Trophoblast cell (in vitro differentiated cells and primary cell): ENCODE measurements at regions not wholly inside any gene's neighbourhood (a gene's known extent, or its start where the extent isn't known, plus 50 kb on each side); places are given as distances from the start of the nearest gene placed in this dataset.

Experiments used
- DNase-seq, 2 donors: peaks; one replicate each; pipeline ENCODE4 v3.0.0-alpha.2; 2016
- H2AFZ ChIP-seq: 2 replicates; pipeline ENCODE4 v1.6.1; 2013; ENCODE audit warnings: low read length, moderate library complexity, mild to moderate bottlenecking; ENCODE audit not compliant: insufficient read depth, poor library complexity
- H2AK5ac ChIP-seq: 2 replicates; pipeline ENCODE4 v1.6.1; 2013; ENCODE audit warnings: mild to moderate bottlenecking, low read length
- H2BK120ac ChIP-seq: 2 replicates; pipeline ENCODE4 v1.6.1; 2013; ENCODE audit warnings: low read length, mild to moderate bottlenecking, moderate library complexity; ENCODE audit not compliant: insufficient read depth, poor library complexity
- H2BK12ac ChIP-seq: 2 replicates; pipeline ENCODE4 v1.6.1; 2013; ENCODE audit warnings: mild to moderate bottlenecking, low read length, moderate library complexity
- H2BK5ac ChIP-seq: 2 replicates; pipeline ENCODE4 v1.6.1; 2013; ENCODE audit warnings: low read length, low read depth, moderate library complexity, mild to moderate bottlenecking; ENCODE audit not compliant: poor library complexity
- H3K14ac ChIP-seq: 2 replicates; pipeline ENCODE4 v1.6.1; 2013; ENCODE audit warnings: mild to moderate bottlenecking, low read length
- H3K18ac ChIP-seq: 2 replicates; pipeline ENCODE4 v1.6.1; 2013; ENCODE audit warnings: mild to moderate bottlenecking, low read length
- H3K23ac ChIP-seq: 2 replicates; pipeline ENCODE4 v1.6.1; 2013; ENCODE audit warnings: low read length
- H3K27ac ChIP-seq: 2 replicates; pipeline ENCODE4 v1.5.1; 2013; ENCODE audit warnings: low read depth, mild to moderate bottlenecking, inconsistent platforms, low read length, moderate library complexity
- H3K27me3 ChIP-seq: 2 replicates; pipeline ENCODE4 v1.6.1; 2013; ENCODE audit warnings: inconsistent platforms, mild to moderate bottlenecking, low read length, moderate library complexity; ENCODE audit not compliant: insufficient read depth
- H3K36me3 ChIP-seq, 2 experiments: 1 replicate in 1 of 2; 2 replicates in 1 of 2; pipeline ENCODE4 v1.6.1; 2013; ENCODE audit warnings: low read length in 2 of 2, mild to moderate bottlenecking in 2 of 2, moderate library complexity in 1 of 2; ENCODE audit not compliant: insufficient read depth in 2 of 2, control insufficient read depth in 1 of 2
- H3K4ac ChIP-seq: 2 replicates; pipeline ENCODE4 v1.6.1; 2013; ENCODE audit warnings: low read depth, mild to moderate bottlenecking, low read length, moderate library complexity
- H3K4me1 ChIP-seq, 2 experiments: 1 replicate in 1 of 2; 2 replicates in 1 of 2; pipeline ENCODE4 v1.6.1; 2013; ENCODE audit warnings: low read length in 2 of 2, mild to moderate bottlenecking in 2 of 2, moderate library complexity in 1 of 2; ENCODE audit not compliant: insufficient read depth in 2 of 2, control insufficient read depth in 1 of 2
- H3K4me2 ChIP-seq: 2 replicates; pipeline ENCODE4 v1.6.1; 2013; ENCODE audit warnings: inconsistent platforms, mild to moderate bottlenecking, low read length, moderate library complexity
- H3K4me3 ChIP-seq: 2 replicates; pipeline ENCODE4 v1.5.1; 2013; ENCODE audit warnings: mild to moderate bottlenecking, low read depth, low read length, inconsistent platforms
- H3K79me1 ChIP-seq: one replicate; pipeline ENCODE4 v1.6.1; 2013; ENCODE audit warnings: low read length
- H3K79me2 ChIP-seq: 2 replicates; pipeline ENCODE4 v1.6.1; 2013; ENCODE audit warnings: low read length, mild to moderate bottlenecking; ENCODE audit not compliant: control insufficient read depth, insufficient read depth, poor library complexity
- H3K9ac ChIP-seq: 2 replicates; pipeline ENCODE4 v1.6.1; 2013; ENCODE audit warnings: mild to moderate bottlenecking, low read length
- H3K9me3 ChIP-seq: 2 replicates; pipeline ENCODE4 v1.6.1; 2013; ENCODE audit warnings: low read depth, mild to moderate bottlenecking, control low read depth, inconsistent platforms, low read length; ENCODE audit not compliant: insufficient read depth
- H4K12ac ChIP-seq: 2 replicates; pipeline ENCODE4 v1.6.1; 2013; ENCODE audit warnings: low read depth, mild to moderate bottlenecking, low read length, moderate library complexity
- H4K8ac ChIP-seq: 2 replicates; pipeline ENCODE4 v1.6.1; 2013; ENCODE audit warnings: low read depth, mild to moderate bottlenecking, low read length, moderate library complexity
- H4K91ac ChIP-seq: one replicate; pipeline ENCODE4 v1.6.1; 2013; ENCODE audit warnings: low read depth, mild to moderate bottlenecking, low read length, moderate library complexity
- WGBS: extraction: QIAGEN DNeasy Blood & Tissue Kit; methylation state at CpG from one replicate; pipeline ENCODE4 v1.1.7; 2013; ENCODE audit warnings: missing lambda C conversion rate; ENCODE audit not compliant: insufficient read length, insufficient coverage; ENCODE audit errors: extremely low coverage; 5-methylcytosine and 5-hydroxymethylcytosine counted together

- Histone ChIP-seq H3K4me1 (peaks cover 4% of the 10 kb centered on the region in 2 experiments), H3K14ac (no peak overlapping the region), H3K4me3 (no peak overlapping the region), H3K18ac (no peak overlapping the region), H2BK5ac (no peak overlapping the region), H3K27me3 (no peaks in the 10 kb centered on the region), H4K8ac (no peak overlapping the region), H3K79me1 (peaks cover 2% of the 10 kb centered on the region), H3K27ac (peak overlapping the region; percentile 40), H2AK5ac (no peak overlapping the region), H3K4me2 (no peak overlapping the region), H3K9me3 (no peaks in the 10 kb centered on the region), H2BK12ac (no peak overlapping the region), H2BK120ac (no peak overlapping the region), H4K12ac (no peak overlapping the region), H2AFZ (no peak overlapping the region), H3K36me3 (no peaks in the 10 kb centered on the region), H4K91ac (no peak overlapping the region), H3K9ac (no peak overlapping the region), H3K4ac (no peak overlapping the region), H3K23ac (no peak overlapping the region), H3K79me2 (no peaks in the 10 kb centered on the region)
- DNase-seq, result no peak
- no CpG with 5 or more reads among the region's 3 CpGs for whole genome bisulfite sequencing
Measured at GRCh38 chr2:12514168-12514567, 202.6 kb upstream of the TRIB2 start.

DNA sequence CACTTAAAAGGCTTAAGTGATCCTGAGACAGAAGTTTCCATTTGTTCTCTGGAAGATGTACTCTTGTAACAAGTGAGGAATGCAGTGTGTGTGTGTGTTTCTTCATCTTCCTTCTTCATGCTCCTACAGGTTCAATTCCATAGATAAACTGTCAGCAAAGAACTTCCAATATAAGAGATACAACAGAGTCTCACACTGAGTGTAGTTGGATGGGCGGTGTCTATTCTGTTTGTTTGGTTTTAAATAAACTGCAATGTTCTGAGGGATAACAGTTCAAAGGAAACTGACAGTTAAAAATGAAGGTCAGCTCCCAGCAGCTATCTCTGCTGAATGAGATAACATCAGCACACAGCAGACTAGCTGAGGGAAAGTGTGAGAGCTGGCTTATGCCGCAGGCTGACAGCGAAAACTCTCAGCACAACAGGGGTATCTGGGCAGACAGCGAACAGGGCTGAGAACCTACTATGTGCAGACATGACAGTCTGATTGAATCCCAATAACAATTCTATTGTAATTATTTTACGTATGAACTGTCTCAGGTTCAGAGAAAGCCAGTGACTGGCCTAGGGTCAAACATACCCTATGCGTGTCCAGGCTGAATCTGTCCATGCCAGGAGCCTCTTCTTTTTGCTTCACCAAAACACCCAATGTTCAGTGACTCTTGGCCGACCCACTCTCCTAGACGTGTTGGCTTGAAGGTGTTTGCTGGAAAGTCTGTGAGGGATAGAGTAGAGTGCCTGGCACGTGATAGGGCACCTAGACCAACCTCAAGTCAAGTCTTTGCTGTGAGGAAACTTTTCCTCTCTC is 201.9 kb upstream of the TRIB2 start:
- peaks cover 2% of the 10 kb centered on the region for H3K79me1 ChIP-seq
- no peak overlapping the region for H3K4me2 ChIP-seq
- DNase-seq, result peak in 1 of 2 donors; percentile 19
- no peak overlapping the region for H3K4ac ChIP-seq
- peak overlapping the region; percentile 29 for H2AK5ac ChIP-seq
- no peak overlapping the region for H3K18ac ChIP-seq
- H3K4me1 ChIP-seq, result peaks cover 4% of the 10 kb centered on the region in 2 experiments
- no peak overlapping the region for H3K9ac ChIP-seq
- H2BK12ac ChIP-seq, result peak overlapping the region; percentile 17
- H3K14ac ChIP-seq, result peak overlapping the region; percentile 58
- no peak overlapping the region for H4K12ac ChIP-seq
- H2BK120ac ChIP-seq, result peak overlapping the region; percentile 33
- H3K79me2 ChIP-seq, result no peaks in the 10 kb centered on the region
- no peak overlapping the region for H3K23ac ChIP-seq
- H4K91ac ChIP-seq, result no peak overlapping the region
- H3K27ac ChIP-seq, result peak overlapping the region; percentile 40
- H3K9me3 ChIP-seq, result no peaks in the 10 kb centered on the region
- H2BK5ac ChIP-seq, result no peak overlapping the region
- H3K4me3 ChIP-seq, result no peak overlapping the region
- no CpG with 5 or more reads among the region's 9 CpGs for WGBS
- H2AFZ ChIP-seq, result no peak overlapping the region
- H4K8ac ChIP-seq, result no peak overlapping the region
- H3K36me3 ChIP-seq, result no peaks in the 10 kb centered on the region
- H3K27me3 ChIP-seq, result no peaks in the 10 kb centered on the region

GRCh38 chr2:12515871-12516270 is 200.9 kb upstream of the TRIB2 start:
- Histone ChIP-seq H3K4me3 (no peak overlapping the region), H2BK12ac (no peak overlapping the region), H3K27me3 (no peaks in the 10 kb centered on the region), H3K9ac (no peak overlapping the region), H3K4me2 (no peak overlapping the region), H4K8ac (no peak overlapping the region), H2BK120ac (no peak overlapping the region), H3K18ac (no peak overlapping the region), H3K9me3 (no peaks in the 10 kb centered on the region), H3K23ac (no peak overlapping the region), H3K27ac (no peak overlapping the region), H4K91ac (no peak overlapping the region), H2AK5ac (no peak overlapping the region), H3K14ac (no peak overlapping the region), H2BK5ac (no peak overlapping the region), H3K79me2 (no peaks in the 10 kb centered on the region), H4K12ac (no peak overlapping the region), H3K4ac (no peak overlapping the region), H3K4me1 (peaks cover 4% of the 10 kb centered on the region in 2 experiments), H2AFZ (no peak overlapping the region), H3K79me1 (peaks cover 2% of the 10 kb centered on the region), H3K36me3 (no peaks in the 10 kb centered on the region)
- no CpG with 5 or more reads among the region's 1 CpG for WGBS
- no peak for DNase-seq

DNA sequence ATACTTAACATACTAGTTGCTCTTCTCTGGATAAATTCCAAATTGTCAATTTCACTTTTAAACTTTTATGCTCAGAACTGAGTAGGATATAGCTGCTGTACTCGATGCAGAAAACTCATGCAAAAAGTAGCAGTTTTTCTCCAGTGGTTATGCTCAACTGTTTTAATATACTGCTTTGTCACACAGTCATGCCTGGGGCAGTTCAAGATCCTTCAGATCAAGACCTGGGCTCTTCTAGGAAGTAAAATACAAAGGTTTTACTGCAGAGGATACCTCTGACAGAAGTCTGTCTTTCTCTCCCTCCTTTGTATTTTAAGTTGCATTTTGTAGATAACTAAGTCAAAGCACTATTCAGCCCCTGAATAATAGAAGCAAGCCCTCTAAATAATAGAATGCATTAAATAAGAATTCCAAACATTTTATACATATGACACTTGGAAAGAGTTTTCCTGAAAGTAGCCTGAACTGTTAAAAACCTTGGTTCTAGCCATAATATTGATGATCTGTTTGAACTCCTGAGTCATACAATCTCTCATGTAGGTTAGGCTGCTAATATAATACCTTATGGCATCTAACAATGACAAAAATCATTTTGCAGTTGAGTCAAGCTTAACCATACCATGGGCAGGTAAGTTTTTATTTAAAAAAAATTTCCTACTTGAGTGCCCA is 183.3 kb upstream of the TRIB2 start:
- Histone ChIP-seq H4K12ac (no peak overlapping the region), H2BK12ac (no peak overlapping the region), H3K9ac (no peak overlapping the region), H2AK5ac (no peak overlapping the region), H4K8ac (no peak overlapping the region), H4K91ac (no peak overlapping the region), H3K9me3 (no peaks in the 10 kb centered on the region), H3K27me3 (no peaks in the 10 kb centered on the region), H2BK120ac (no peak overlapping the region), H2AFZ (no peak overlapping the region), H3K4ac (no peak overlapping the region), H3K4me1 (peaks cover 0 to 4% of the 10 kb centered on the region in 2 experiments), H3K79me2 (no peaks in the 10 kb centered on the region), H3K79me1 (peaks cover 2% of the 10 kb centered on the region), H3K23ac (no peak overlapping the region), H3K18ac (no peak overlapping the region), H3K14ac (no peak overlapping the region), H3K4me2 (no peak overlapping the region), H3K4me3 (no peak overlapping the region), H2BK5ac (no peak overlapping the region), H3K36me3 (no peaks in the 10 kb centered on the region), H3K27ac (no peak overlapping the region)
- WGBS, result no CpG with 5 or more reads among the region's 1 CpG
- peak in 1 of 2 donors; percentile 19 for DNase-seq
